ENCODE measurements at regions not wholly inside any gene's neighbourhood (a gene's known extent, or its start where the extent isn't known, plus 50 kb on each side); places are given as distances from the start of the nearest gene placed in this dataset.

- no peak for TF ChIP-seq TBP (IDR thresholded peaks at IDR 0.05; ENCODE audit: low read depth, low read length)
- no peak for TF ChIP-seq MAFK (IDR thresholded peaks at IDR 0.05; ENCODE audit: low read depth, low read length)
- no peak for TF ChIP-seq RFX5 (IDR thresholded peaks at IDR 0.05; ENCODE audit: borderline replicate concordance, low read depth, low read length)
- TF ChIP-seq HDAC6 (IDR thresholded peaks at IDR 0.05; ENCODE audit: low read depth, low read length) = no peak
Observed at GRCh38 chr4:26001816-26002215, 87.8 kb downstream of the SMIM20 start (continued).

Data from H1 (cell line).